ENCODE measurements at regions not wholly inside any gene's neighbourhood (a gene's known extent, or its start where the extent isn't known, plus 50 kb on each side); places are given as distances from the start of the nearest gene placed in this dataset.

- peak overlapping the region; percentile 33 to 61; a peak in 4 of 6 replicates for H3K27ac ChIP-seq
- ChIA-PET POLR2A (no interaction called here), CTCF (interaction anchor here (0.6 to 0.9 kb wide), 5 partner anchors 9 to 109 kb away, joined by 3 read pairs; no protein-coding TSS in a partner anchor)
- no peak overlapping the region for H3K4me3 ChIP-seq
- no peak for FAIRE-seq
- no peak for DNase-seq (ENCODE audit: low read depth in 1 of 2, low spot score in 1 of 2)
- no peak for ATAC-seq
- WGBS (ENCODE audit: missing lambda C conversion rate): 80% methylated on average over 9 of the region's 13 CpGs
- H3K9me3 ChIP-seq: no peaks in the 10 kb centered on the region
- H3K4me2 ChIP-seq: no peak overlapping the region
- peaks cover 26% of the 10 kb centered on the region for H3K4me1 ChIP-seq
- TF ChIP-seq EP300 (IDR thresholded peaks at IDR 0.05) (no peak), EHMT2 (IDR thresholded peaks at IDR 0.05; ENCODE audit: low read depth) (no peak), RFX5 (IDR thresholded peaks at IDR 0.05) (no peak), RCOR1 (IDR thresholded peaks at IDR 0.05; ENCODE audit: low read depth, low read length) (no peak), NR3C1 (IDR thresholded peaks at IDR 0.05) (no peak), CTCF (IDR thresholded peaks at IDR 0.05) (no peak), JUN (IDR thresholded peaks at IDR 0.05) (no peak), BHLHE40 (IDR thresholded peaks at IDR 0.05; ENCODE audit: low read depth, low read length) (no peak), FOSL2 (IDR thresholded peaks at IDR 0.05) (no peak), FOSL2 (CRISPR knock-in tag; IDR thresholded peaks at IDR 0.05) (no peak), ZSCAN20 (CRISPR knock-in tag; IDR thresholded peaks at IDR 0.05) (no peak), JUNB (IDR thresholded peaks at IDR 0.05) (no peak), HOXA7 (CRISPR knock-in tag; IDR thresholded peaks at IDR 0.05) (no peak), PHF8 (IDR thresholded peaks at IDR 0.05; ENCODE audit: borderline replicate concordance, low read depth) (no peak)
- TF ChIP-seq, protein P1, sequence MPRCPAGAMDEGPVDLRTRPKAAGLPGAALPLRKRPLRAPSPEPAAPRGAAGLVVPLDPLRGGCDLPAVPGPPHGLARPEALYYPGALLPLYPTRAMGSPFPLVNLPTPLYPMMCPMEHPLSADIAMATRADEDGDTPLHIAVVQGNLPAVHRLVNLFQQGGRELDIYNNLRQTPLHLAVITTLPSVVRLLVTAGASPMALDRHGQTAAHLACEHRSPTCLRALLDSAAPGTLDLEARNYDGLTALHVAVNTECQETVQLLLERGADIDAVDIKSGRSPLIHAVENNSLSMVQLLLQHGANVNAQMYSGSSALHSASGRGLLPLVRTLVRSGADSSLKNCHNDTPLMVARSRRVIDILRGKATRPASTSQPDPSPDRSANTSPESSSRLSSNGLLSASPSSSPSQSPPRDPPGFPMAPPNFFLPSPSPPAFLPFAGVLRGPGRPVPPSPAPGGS (IDR thresholded peaks at IDR 0.05): no peak
- TF ChIP-seq, protein P2, sequence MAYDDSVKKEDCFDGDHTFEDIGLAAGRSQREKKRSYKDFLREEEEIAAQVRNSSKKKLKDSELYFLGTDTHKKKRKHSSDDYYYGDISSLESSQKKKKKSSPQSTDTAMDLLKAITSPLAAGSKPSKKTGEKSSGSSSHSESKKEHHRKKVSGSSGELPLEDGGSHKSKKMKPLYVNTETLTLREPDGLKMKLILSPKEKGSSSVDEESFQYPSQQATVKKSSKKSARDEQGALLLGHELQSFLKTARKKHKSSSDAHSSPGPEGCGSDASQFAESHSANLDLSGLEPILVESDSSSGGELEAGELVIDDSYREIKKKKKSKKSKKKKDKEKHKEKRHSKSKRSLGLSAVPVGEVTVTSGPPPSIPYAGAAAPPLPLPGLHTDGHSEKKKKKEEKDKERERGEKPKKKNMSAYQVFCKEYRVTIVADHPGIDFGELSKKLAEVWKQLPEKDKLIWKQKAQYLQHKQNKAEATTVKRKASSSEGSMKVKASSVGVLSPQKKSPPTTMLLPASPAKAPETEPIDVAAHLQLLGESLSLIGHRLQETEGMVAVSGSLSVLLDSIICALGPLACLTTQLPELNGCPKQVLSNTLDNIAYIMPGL (CRISPR knock-in tag; IDR thresholded peaks at IDR 0.05; ENCODE audit: borderline replicate concordance): no peak
- TF ChIP-seq, protein P3, sequence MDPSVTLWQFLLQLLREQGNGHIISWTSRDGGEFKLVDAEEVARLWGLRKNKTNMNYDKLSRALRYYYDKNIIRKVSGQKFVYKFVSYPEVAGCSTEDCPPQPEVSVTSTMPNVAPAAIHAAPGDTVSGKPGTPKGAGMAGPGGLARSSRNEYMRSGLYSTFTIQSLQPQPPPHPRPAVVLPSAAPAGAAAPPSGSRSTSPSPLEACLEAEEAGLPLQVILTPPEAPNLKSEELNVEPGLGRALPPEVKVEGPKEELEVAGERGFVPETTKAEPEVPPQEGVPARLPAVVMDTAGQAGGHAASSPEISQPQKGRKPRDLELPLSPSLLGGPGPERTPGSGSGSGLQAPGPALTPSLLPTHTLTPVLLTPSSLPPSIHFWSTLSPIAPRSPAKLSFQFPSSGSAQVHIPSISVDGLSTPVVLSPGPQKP (IDR thresholded peaks at IDR 0.05; ENCODE audit: low read depth, low read length): no peak
These were observed 51.5 kb upstream of the NOTCH1 start for GRCh38 chr9:136597141-136597885.

DNA sequence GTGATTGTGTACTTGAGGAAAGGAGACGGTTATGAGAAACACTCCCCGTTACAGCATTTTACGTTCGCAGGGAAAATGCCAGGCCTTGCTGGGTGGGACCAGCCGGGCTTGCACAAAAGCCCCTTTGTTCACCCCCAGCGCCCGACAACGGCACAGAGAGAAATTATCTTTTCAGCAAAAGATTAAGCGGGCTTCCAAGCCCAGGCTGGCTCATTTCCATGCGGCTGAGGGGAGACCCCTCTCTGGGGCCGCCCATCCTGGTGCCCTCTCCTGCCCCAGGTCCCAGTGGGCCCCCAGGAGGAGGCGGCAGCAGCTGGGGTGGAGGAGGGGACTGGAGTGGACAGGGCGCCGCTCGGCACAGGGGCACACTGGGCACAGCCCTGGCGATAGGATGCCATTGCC is 50.8 kb upstream of the NOTCH1 start:
- no peak overlapping the region for H3K4me3 ChIP-seq
- ATAC-seq (no peak), DNase-seq (ENCODE audit: low read depth in 1 of 2, low spot score in 1 of 2) (no peak), FAIRE-seq (no peak)
- WGBS (ENCODE audit: missing lambda C conversion rate): 87% methylated on average over 16 of the region's 16 CpGs
- peaks cover 20% of the 10 kb centered on the region for H3K4me1 ChIP-seq
- ChIA-PET POLR2A (no interaction called here), CTCF (interaction anchor here (0.9 kb wide), 1 partner anchor 9 kb away, joined by 3 read pairs; no protein-coding TSS in a partner anchor)
- H3K9me3 ChIP-seq: no peaks in the 10 kb centered on the region
- peak overlapping the region in 1 of 2 experiments; percentile 61; a peak in 3 of 6 replicates for H3K27ac ChIP-seq
- peak overlapping the region; percentile 44; the same call in 1 of the 3 replicates for H3K4me2 ChIP-seq
- TF ChIP-seq ZNF302 (CRISPR knock-in tag; IDR thresholded peaks at IDR 0.05) (no peak), TFCP2L1 (CRISPR knock-in tag; IDR thresholded peaks at IDR 0.05) (no peak), NPAS2 (CRISPR knock-in tag; IDR thresholded peaks at IDR 0.05; ENCODE audit: borderline replicate concordance) (no peak), RCOR1 (IDR thresholded peaks at IDR 0.05; ENCODE audit: low read depth, low read length) (no peak), JUN (IDR thresholded peaks at IDR 0.05) (no peak), ESRRA (IDR thresholded peaks at IDR 0.05; ENCODE audit: borderline replicate concordance, low read length) (no peak), CEBPB (IDR thresholded peaks at IDR 0.05) (no peak), ZC3H11A (IDR thresholded peaks at IDR 0.05) (no peak)
- TF ChIP-seq, protein P3 (IDR thresholded peaks at IDR 0.05; ENCODE audit: low read depth, low read length): no peak
- TF ChIP-seq, protein P4, sequence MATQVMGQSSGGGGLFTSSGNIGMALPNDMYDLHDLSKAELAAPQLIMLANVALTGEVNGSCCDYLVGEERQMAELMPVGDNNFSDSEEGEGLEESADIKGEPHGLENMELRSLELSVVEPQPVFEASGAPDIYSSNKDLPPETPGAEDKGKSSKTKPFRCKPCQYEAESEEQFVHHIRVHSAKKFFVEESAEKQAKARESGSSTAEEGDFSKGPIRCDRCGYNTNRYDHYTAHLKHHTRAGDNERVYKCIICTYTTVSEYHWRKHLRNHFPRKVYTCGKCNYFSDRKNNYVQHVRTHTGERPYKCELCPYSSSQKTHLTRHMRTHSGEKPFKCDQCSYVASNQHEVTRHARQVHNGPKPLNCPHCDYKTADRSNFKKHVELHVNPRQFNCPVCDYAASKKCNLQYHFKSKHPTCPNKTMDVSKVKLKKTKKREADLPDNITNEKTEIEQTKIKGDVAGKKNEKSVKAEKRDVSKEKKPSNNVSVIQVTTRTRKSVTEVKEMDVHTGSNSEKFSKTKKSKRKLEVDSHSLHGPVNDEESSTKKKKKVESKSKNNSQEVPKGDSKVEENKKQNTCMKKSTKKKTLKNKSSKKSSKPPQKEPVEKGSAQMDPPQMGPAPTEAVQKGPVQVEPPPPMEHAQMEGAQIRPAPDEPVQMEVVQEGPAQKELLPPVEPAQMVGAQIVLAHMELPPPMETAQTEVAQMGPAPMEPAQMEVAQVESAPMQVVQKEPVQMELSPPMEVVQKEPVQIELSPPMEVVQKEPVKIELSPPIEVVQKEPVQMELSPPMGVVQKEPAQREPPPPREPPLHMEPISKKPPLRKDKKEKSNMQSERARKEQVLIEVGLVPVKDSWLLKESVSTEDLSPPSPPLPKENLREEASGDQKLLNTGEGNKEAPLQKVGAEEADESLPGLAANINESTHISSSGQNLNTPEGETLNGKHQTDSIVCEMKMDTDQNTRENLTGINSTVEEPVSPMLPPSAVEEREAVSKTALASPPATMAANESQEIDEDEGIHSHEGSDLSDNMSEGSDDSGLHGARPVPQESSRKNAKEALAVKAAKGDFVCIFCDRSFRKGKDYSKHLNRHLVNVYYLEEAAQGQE (IDR thresholded peaks at IDR 0.05): no peak
